ENCODE measurements at regions not wholly inside any gene's neighbourhood (a gene's known extent, or its start where the extent isn't known, plus 50 kb on each side); places are given as distances from the start of the nearest gene placed in this dataset.

DNA sequence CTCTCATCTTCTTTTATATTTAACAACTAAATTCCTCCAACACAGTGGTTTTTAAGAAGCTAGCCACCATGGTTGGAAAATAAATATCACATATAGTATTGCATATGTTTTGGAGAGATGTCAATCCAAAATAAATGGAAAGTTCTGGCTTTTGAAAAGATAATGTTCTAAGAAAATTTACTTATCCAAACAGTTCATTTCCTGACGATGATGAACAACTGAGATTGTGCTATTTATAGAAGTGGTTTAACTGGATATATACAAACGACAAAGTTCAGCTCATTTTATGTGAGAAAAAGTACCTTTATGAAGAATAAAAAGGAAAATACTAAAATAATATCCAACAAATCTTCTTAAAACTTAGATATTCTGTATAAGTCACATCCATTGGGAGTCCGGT is 174.7 kb downstream of the MZT1 start:
- TF ChIP-seq, protein P1, sequence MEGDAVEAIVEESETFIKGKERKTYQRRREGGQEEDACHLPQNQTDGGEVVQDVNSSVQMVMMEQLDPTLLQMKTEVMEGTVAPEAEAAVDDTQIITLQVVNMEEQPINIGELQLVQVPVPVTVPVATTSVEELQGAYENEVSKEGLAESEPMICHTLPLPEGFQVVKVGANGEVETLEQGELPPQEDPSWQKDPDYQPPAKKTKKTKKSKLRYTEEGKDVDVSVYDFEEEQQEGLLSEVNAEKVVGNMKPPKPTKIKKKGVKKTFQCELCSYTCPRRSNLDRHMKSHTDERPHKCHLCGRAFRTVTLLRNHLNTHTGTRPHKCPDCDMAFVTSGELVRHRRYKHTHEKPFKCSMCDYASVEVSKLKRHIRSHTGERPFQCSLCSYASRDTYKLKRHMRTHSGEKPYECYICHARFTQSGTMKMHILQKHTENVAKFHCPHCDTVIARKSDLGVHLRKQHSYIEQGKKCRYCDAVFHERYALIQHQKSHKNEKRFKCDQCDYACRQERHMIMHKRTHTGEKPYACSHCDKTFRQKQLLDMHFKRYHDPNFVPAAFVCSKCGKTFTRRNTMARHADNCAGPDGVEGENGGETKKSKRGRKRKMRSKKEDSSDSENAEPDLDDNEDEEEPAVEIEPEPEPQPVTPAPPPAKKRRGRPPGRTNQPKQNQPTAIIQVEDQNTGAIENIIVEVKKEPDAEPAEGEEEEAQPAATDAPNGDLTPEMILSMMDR (IDR thresholded peaks at IDR 0.05) = no peak
- no peak for TF ChIP-seq POLR2A (IDR thresholded peaks at IDR 0.05)

All from adrenal gland (tissue), 5 donors.